Activated naive CD4-positive, alpha-beta T cell treated with Interleukin-2 at 50 U/mL for 16 hours (primary cell): ENCODE measurements at regions not wholly inside any gene's neighbourhood (a gene's known extent, or its start where the extent isn't known, plus 50 kb on each side); places are given as distances from the start of the nearest gene placed in this dataset.

ENCODE experiments used
- DNase-seq: peaks from one replicate; pipeline ENCODE4 v3.0.0-alpha.2; 2020

GRCh38 chr17:72394531-72394930 lies 273.7 kb downstream of the SOX9 start:
- no peak for DNase-seq

GRCh38 chr17:72396121-72396520 lies 275.3 kb downstream of the SOX9 start:
- DNase-seq = no peak

DNA sequence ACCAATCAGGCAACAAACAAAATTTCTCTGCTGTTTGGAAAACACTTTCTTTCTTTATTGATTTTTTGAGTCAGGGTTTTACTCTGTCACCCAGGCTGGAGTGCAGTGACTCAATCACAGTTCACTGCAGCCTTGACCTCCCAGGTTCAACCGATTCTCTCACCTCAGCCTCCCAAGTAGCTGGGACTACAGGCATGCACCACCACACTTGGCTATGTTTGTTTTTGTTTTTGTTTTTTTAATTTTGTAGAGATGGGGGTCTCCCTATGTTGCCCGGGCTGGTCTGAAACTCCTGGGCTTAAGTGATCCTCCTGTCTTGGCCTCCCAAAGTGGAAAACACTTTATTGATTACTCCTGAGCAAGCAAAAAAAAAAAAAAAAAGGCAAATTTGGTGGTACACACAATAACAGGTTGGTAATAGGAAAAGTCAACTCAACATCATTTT lies 276.4 kb downstream of the SOX9 start:
- no peak for DNase-seq

- DNase-seq = no peak
Measured at GRCh38 chr17:72397687-72398086, 276.9 kb downstream of the SOX9 start.

- no peak for DNase-seq
Measured at GRCh38 chr17:72399023-72399607, 278.3 kb downstream of the SOX9 start.

- no peak for DNase-seq
Measured at GRCh38 chr17:72399608-72400487, 279.0 kb downstream of the SOX9 start.

DNA sequence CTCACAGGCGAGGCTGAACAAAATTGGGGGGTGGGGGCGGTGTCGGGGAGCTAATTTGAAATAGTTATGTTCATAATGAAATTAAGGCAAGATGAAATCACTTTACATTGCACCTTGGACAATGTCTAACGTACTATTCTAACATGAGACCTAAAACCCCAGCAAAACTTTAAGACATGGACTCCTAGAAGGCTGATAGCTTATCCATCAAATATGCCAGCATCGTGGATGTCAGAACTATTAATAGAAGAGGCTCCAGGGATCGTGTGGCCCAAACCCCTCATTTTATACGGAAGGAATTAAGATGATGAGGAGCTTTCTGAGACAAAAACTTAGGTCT lies 279.6 kb downstream of the SOX9 start:
- DNase-seq = no peak

DNA sequence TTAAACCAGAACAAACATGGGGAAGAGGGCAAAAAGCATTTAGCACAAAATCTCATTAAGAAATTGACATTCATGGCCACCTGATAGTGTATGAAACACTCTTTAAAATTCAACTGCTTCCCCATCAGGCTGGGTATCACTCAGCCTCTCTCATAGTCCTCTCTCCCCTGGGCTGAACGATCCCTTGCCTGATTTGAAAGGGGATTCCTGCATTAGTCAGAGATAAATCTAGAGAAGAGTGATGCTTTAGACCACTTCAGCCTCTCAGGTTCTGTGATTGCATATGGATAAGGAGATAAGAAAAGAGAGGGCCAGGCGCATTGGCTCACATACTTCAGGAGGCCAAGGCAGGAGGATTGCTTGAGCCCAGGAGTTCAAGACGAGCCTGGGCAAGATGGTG lies 280.0 kb downstream of the SOX9 start:
- DNase-seq = no peak

GRCh38 chr17:72401883-72402726 lies 281.3 kb downstream of the SOX9 start:
- DNase-seq = no peak

GRCh38 chr17:72402727-72403210 lies 281.9 kb downstream of the SOX9 start:
- no peak for DNase-seq

- no peak for DNase-seq
Measured at GRCh38 chr17:72403713-72404209, 282.9 kb downstream of the SOX9 start.

GRCh38 chr17:72404872-72405271 lies 284.1 kb downstream of the SOX9 start:
- no peak for DNase-seq

DNA sequence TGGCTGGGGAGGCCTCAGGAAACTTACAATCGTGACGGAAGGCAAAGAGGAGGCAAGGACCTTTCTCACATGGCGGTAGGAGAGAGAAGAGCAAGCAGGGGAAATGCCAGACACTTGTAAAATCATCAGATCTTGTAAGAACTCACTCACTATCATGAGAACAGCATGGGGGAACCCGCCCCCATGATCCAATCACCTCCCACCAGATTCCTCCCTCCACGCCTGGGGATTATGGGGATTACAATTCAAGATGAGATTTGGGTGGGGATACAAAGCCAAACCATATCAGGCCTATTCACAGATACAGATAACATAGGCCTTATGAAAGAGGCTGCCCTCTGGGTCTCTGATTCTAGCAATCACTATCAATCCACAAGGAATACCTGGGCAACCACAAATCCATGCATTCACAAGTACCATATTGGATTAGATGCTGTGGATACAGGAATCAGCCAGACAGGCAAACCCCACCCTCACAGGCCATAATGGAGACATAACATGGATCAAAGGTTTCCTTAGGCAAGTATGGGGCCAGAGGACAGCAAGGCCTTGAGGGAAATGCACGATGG lies 284.9 kb downstream of the SOX9 start:
- DNase-seq = no peak

- DNase-seq = no peak
Measured at GRCh38 chr17:72406498-72406897, 285.7 kb downstream of the SOX9 start.

GRCh38 chr17:72407336-72407909 lies 286.6 kb downstream of the SOX9 start:
- DNase-seq = no peak

GRCh38 chr17:72407931-72408330 lies 287.1 kb downstream of the SOX9 start:
- no peak for DNase-seq

GRCh38 chr17:72408641-72409040 lies 287.8 kb downstream of the SOX9 start:
- DNase-seq = no peak

- no peak for DNase-seq
Measured at GRCh38 chr17:72409405-72410002, 288.7 kb downstream of the SOX9 start.

DNA sequence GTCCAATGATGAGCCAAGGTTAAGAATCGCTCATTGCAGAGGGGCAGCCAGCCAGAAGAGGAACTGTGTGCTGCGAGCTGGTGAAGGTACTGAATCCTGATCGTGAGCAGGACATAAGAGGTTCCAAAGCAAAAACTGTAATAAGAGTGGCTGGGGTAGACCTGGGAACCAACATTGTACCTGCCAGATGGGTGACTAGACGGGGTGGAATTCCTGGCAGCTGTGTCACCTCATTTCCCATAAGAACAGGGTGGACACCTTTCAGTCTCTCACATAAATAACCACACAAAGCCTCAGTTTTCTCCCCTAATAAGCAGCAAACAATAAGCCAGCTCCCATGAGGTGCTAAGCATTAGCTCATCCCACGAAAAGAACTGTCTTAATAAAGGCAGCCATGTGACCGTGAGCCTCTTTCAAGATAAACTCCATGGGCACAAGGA lies 290.3 kb downstream of the SOX9 start:
- DNase-seq = no peak

- no peak for DNase-seq
Measured at GRCh38 chr17:72412650-72413076, 291.8 kb downstream of the SOX9 start.

DNA sequence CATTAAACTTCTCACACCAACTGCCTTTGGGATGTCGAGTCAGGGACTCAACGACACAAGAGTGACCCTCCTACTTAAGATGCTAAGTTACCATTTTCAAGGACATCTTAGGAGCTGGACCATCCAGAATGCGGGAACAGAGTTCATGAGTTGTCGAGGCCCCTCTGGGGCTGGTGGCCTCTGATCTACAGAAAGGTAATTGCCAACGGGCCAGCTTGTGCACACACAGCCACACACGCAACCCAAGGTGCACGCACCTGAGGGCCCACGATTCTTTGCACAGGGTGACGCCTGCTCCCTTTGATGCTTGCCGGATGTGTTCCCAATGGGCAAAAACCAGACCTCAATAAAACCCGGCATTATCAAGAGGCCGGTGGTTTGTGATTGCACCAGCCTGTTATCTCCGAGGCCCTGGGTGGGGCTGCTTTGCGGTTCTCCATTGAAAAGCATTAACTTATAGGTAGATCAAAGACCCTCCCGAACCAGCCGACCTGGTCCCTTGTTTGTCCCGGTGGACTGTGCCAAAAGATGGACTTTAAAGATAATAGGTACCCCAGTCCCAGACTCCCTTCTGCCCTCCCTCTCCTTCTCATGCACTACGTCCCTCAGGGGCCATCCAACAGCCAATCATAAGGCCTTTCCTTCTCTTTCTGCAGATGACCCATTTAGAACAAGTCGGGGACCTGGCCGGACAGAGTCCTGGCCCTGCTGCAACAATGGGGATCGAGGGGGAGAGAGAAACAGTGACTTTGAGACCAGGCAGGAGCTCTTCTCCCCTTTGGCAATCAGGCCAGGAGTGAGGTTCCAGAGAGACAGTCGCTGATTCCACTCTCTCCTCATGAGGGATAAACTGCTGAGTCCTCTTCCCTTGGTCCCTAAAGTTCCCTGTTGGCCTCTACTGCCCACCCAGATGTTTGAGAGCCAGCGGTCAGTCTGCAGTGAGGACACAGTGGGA lies 292.5 kb downstream of the SOX9 start:
- no peak for DNase-seq
